GM19043 (cell line): ENCODE measurements at regions not wholly inside any gene's neighbourhood (a gene's known extent, or its start where the extent isn't known, plus 50 kb on each side); places are given as distances from the start of the nearest gene placed in this dataset.

ENCODE experiments used
- ATAC-seq: cut with Tn5 transposase; IDR thresholded peaks from one replicate; pipeline ENCODE4 v1.9.1; 2021; ENCODE audit warnings: low read depth; ENCODE audit not compliant: unreplicated experiment

- no peak for ATAC-seq
These were observed 211.8 kb downstream of the EDN1 start for GRCh38 chr6:12501990-12502389.

GRCh38 chr6:12504325-12504966 is 212.1 kb upstream of the PHACTR1 start:
- ATAC-seq, result no peak

GRCh38 chr6:12505486-12505885 is 211.1 kb upstream of the PHACTR1 start:
- ATAC-seq, result no peak

- no peak for ATAC-seq
These were observed 210.4 kb upstream of the PHACTR1 start for GRCh38 chr6:12506159-12506558.

GRCh38 chr6:12507636-12508035 is 208.9 kb upstream of the PHACTR1 start:
- ATAC-seq, result no peak

GRCh38 chr6:12508553-12508952 is 208.0 kb upstream of the PHACTR1 start:
- no peak for ATAC-seq

- ATAC-seq, result no peak
These were observed 207.5 kb upstream of the PHACTR1 start for GRCh38 chr6:12509060-12509459.

- ATAC-seq, result no peak
These were observed 200.5 kb upstream of the PHACTR1 start for GRCh38 chr6:12516070-12516469.

- ATAC-seq, result no peak
These were observed 194.2 kb upstream of the PHACTR1 start for GRCh38 chr6:12522347-12522746.

- no peak for ATAC-seq
These were observed 192.8 kb upstream of the PHACTR1 start for GRCh38 chr6:12523726-12524125.

GRCh38 chr6:12525276-12525675 is 191.3 kb upstream of the PHACTR1 start:
- no peak for ATAC-seq

GRCh38 chr6:12527339-12527738 is 189.2 kb upstream of the PHACTR1 start:
- no peak for ATAC-seq

- no peak for ATAC-seq
These were observed 188.4 kb upstream of the PHACTR1 start for GRCh38 chr6:12528136-12528535.

- ATAC-seq, result no peak
These were observed 187.8 kb upstream of the PHACTR1 start for GRCh38 chr6:12528581-12529363.

- ATAC-seq, result no peak
These were observed 187.1 kb upstream of the PHACTR1 start for GRCh38 chr6:12529364-12530019.

- no peak for ATAC-seq
These were observed 186.2 kb upstream of the PHACTR1 start for GRCh38 chr6:12530345-12530744.

GRCh38 chr6:12533586-12533985 is 183.0 kb upstream of the PHACTR1 start:
- no peak for ATAC-seq

GRCh38 chr6:12534069-12534853 is 182.3 kb upstream of the PHACTR1 start:
- no peak for ATAC-seq

GRCh38 chr6:12535586-12536314 is 180.8 kb upstream of the PHACTR1 start:
- ATAC-seq, result no peak

GRCh38 chr6:12536416-12536815 is 180.2 kb upstream of the PHACTR1 start:
- ATAC-seq, result no peak
